ENCODE measurements at regions not wholly inside any gene's neighbourhood (a gene's known extent, or its start where the extent isn't known, plus 50 kb on each side); places are given as distances from the start of the nearest gene placed in this dataset.
"Not testable (repeated sequence)": the region's sequence is repeated elsewhere in the genome, so short reads cannot be mapped to it uniquely, and the experiment has no call there.

DNA sequence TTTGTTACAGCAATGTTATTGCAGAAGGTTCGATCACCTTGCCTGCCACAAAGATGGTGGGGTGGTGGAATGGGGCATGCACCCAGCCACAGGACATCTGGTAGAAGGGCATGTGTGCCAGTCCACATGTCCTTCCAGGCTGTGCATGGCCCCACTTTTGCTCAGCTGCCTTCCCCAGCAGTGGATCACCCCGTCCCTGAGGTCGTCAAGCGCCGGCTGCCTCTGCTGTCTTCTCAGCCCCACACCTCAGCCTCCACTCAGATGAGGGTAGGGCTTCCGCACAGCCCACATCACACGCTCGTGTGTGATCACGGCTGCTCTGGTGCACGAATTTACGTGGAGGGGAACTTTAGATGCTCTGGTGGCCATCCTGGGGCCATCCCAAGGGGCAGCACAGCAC is 109.5 kb upstream of the PMEPA1 start:
- no peak overlapping the region for H3K4me3 Mint-ChIP-seq
- no peak overlapping the region for H3K27ac Mint-ChIP-seq
- no peaks in the 10 kb centered on the region for H3K9me3 Mint-ChIP-seq
- no peak for DNase-seq
- peaks cover 4 to 38% (median 22%) of the 10 kb centered on the region in 5 donors for H3K27me3 Mint-ChIP-seq
- ATAC-seq: no peak
- H3K4me1 Mint-ChIP-seq: no peaks in the 10 kb centered on the region
- H3K36me3 Mint-ChIP-seq: peaks cover 0 to 6% (median 0%) of the 10 kb centered on the region in 3 donors
- POLR2A ChIA-PET: no interaction called here

DNA sequence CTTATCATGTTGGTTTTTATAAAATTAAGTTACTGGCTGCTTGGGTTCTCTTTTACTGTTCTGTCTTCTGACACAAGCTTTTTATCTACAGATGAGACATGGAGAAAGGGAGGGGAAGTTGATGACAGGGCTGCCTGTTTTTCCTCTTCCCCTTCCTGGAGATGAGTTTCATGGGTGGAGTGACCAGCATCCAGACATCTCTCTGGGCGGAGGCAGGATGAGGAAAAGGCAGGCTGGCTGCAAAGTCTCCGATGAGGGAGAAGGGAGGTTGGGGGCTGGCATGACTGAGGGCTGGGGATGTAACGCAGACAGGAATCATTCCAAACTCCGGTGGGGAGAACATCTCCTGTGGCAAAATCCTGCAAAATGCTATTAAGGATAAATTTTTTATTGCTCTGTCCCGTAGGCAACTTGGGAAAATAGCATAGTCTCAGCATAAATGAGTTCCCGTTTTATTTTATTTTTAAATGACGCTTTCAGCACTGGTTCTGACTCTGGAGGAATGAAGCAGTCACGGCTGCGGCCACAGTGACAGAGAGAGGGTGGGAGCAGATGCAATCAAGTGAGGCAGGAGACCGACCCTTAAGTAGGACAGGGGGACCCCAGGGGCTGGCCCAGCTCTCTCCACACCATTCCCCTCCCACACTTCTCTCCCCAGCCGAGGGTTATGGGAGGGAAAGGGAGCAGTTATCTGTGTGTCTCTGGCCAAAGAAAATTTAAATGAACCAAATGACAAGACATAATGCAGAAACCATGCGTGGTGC is 108.8 kb upstream of the PMEPA1 start:
- no peak overlapping the region for H3K4me3 Mint-ChIP-seq
- H3K4me1 Mint-ChIP-seq: no peaks in the 10 kb centered on the region
- ATAC-seq (no peak), DNase-seq (no peak)
- H3K27me3 Mint-ChIP-seq: peaks cover 4 to 43% (median 22%) of the 10 kb centered on the region in 5 donors
- no peak overlapping the region for H3K27ac Mint-ChIP-seq
- peaks cover 0 to 6% (median 0%) of the 10 kb centered on the region in 3 donors for H3K36me3 Mint-ChIP-seq
- no peaks in the 10 kb centered on the region for H3K9me3 Mint-ChIP-seq
- POLR2A ChIA-PET: no interaction called here

DNA sequence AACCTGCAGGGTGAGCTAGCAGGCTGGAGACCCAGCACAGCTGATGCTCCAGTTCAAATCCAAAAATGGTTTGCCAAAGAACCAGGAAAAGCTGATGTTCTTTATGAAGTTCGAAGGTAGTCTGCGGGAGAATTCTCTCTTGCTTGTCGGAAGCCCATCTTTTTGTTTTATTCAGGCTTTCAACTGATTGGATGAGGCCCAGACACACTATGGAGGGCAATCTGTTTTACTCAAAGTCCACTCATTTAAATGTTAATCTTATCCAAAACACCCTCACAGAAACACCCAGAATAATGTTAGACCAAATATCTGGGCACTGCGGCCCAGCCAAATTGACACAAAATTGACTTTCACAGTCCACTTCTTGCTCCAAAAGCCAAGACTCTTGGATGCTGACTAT is 105.6 kb upstream of the PMEPA1 start:
- Mint-ChIP-seq H3K36me3 (peaks cover 0 to 6% (median 0%) of the 10 kb centered on the region in 3 donors), H3K4me3 (no peak overlapping the region), H3K27me3 (peaks cover 2 to 29% (median 19%) of the 10 kb centered on the region in 5 donors), H3K9me3 (no peaks in the 10 kb centered on the region), H3K27ac (no peak overlapping the region), H3K4me1 (peaks cover 0 to 2% (median 0%) of the 10 kb centered on the region in 4 donors)
- DNase-seq (no peak), ATAC-seq (no peak)
- POLR2A ChIA-PET: no interaction called here

DNA sequence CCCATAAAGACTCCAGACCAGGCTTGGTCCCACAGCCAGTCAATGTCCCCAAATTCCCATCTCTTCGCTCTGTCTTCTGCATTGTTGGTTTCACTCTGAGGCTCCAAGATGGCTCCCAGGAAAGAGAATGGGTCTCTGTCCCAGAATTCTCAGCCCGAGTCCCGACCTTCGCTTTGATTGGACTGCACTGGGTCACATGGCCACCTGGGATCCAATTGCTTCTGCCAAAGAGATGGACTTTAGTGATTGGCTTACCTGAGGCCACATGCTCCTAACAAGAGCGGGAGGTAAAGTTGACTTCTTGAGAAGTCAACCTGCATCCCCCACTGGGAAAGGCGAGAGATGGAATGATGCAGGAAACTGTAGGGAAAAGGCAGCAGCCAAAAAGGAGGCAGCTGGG is 104.7 kb upstream of the PMEPA1 start:
- POLR2A ChIA-PET: no interaction called here
- Mint-ChIP-seq H3K27ac (no peak overlapping the region), H3K36me3 (peaks cover 0 to 6% (median 0%) of the 10 kb centered on the region in 3 donors), H3K4me3 (no peak overlapping the region), H3K27me3 (peaks cover 2 to 23% (median 12%) of the 10 kb centered on the region in 5 donors), H3K4me1 (peaks cover 0 to 2% (median 0%) of the 10 kb centered on the region in 4 donors), H3K9me3 (no peaks in the 10 kb centered on the region)
- ATAC-seq (no peak), DNase-seq (no peak)

DNA sequence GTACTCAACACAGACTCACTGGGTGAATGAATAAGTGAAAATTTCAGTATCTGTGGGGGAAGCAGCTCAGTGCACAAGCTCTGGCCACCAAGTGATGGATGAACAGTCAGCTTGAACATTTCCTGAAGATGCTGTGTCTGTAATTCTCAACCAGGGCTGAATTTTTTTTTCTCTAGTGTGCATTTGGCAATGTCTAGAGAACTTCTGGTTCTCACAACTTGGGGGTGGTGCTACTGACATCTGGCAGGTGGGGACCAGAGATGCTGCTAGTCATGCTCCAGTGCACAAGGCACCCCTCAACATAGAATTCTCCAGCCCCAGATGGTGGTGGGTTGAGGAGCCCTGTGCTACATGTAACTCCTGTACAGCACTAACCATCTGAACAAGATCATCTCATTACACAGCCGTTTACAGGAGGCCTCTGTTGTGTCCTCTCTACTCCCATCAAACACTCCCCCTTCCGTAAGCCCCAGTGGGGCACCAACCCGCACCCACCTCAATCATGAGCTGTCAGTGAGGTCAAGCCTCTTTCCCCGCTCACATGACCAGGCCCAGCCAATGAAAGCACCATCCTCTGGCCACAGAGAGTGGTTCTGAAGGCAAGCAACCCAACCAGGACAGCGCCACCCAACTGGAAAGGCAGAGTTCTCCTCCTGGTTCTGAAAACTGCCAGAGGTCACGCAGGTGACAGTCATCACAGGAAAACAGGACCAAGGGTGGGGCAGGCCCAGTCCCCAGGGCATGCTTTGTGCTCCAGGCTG is 103.9 kb upstream of the PMEPA1 start:
- DNase-seq: no peak
- no peaks in the 10 kb centered on the region for H3K9me3 Mint-ChIP-seq
- peaks cover 0 to 2% (median 0%) of the 10 kb centered on the region in 4 donors for H3K4me1 Mint-ChIP-seq
- peaks cover 0 to 6% (median 0%) of the 10 kb centered on the region in 3 donors for H3K36me3 Mint-ChIP-seq
- no peak for ATAC-seq
- no peak overlapping the region for H3K27ac Mint-ChIP-seq
- POLR2A ChIA-PET: no interaction called here
- peaks cover under 1 to 21% (median 8%) of the 10 kb centered on the region in 5 donors for H3K27me3 Mint-ChIP-seq
- no peak overlapping the region for H3K4me3 Mint-ChIP-seq

DNA sequence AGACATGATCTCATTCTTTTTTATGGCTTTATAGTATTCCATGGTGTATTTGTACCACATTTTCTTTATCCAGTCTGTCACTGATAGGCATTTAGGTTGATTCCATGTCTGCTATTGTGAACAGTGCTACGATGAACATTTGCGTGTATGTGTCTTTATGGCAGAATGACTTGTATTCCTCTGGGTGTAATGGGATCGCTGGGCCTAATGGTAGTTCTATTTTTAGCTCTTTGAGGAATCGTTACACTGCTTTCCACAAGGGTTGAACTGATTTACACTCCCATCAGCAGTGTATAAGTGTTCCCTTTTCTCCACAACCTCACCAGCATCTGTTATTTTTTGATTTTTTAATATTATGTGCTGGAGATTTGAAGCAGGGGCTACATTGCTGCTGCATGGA is 102.8 kb upstream of the PMEPA1 start:
- Mint-ChIP-seq H3K27ac (peak overlapping the region in 2 of 10 donors; percentile 19 to 25), H3K27me3 (peaks cover 0 to 14% (median 5%) of the 10 kb centered on the region in 5 donors)
- H3K9me3 Mint-ChIP-seq, ATAC-seq, DNase-seq, H3K4me3 Mint-ChIP-seq, H3K36me3 Mint-ChIP-seq, H3K4me1 Mint-ChIP-seq, POLR2A ChIA-PET: not testable (repeated sequence)

DNA sequence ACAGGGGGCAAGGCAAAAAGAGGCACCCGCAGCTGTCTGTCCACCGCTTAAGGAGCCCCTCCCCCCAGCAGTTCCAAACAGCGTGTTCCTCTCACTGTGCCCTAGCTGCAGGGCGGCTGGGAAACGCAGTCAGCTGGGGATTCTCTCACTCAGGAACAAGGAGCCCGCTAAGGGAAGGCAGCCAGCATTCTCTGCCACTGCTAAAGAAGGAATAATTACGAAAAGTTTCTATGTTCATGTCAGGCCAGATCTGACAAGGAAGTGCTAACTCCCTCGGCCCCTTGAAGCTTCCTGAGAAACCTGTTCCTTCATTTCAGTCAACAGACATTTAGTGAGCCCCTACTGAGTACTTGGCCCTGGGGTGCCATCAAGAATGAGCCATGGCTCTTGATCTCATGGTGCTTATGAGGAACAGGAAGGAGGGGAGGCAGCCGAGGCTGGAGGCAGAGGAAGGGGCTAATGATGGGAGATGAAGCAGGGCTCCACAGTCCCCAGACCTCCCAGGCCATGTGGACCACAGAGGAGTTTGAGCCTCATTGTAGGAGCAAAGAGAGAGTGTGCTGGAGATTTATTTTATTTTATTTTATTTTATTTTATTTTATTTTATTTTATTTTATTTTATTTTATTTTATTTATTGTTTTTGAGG is 101.7 kb upstream of the PMEPA1 start:
- peaks cover 0 to 2% (median 0%) of the 10 kb centered on the region in 4 donors for H3K4me1 Mint-ChIP-seq
- H3K27me3 Mint-ChIP-seq: peaks cover 0 to 14% (median 6%) of the 10 kb centered on the region in 5 donors
- DNase-seq (no peak), ATAC-seq (no peak)
- POLR2A ChIA-PET: no interaction called here
- H3K27ac Mint-ChIP-seq: no peak overlapping the region
- no peak overlapping the region for H3K4me3 Mint-ChIP-seq
- no peaks in the 10 kb centered on the region for H3K9me3 Mint-ChIP-seq
- peaks cover 0 to 6% (median 0%) of the 10 kb centered on the region in 3 donors for H3K36me3 Mint-ChIP-seq

DNA sequence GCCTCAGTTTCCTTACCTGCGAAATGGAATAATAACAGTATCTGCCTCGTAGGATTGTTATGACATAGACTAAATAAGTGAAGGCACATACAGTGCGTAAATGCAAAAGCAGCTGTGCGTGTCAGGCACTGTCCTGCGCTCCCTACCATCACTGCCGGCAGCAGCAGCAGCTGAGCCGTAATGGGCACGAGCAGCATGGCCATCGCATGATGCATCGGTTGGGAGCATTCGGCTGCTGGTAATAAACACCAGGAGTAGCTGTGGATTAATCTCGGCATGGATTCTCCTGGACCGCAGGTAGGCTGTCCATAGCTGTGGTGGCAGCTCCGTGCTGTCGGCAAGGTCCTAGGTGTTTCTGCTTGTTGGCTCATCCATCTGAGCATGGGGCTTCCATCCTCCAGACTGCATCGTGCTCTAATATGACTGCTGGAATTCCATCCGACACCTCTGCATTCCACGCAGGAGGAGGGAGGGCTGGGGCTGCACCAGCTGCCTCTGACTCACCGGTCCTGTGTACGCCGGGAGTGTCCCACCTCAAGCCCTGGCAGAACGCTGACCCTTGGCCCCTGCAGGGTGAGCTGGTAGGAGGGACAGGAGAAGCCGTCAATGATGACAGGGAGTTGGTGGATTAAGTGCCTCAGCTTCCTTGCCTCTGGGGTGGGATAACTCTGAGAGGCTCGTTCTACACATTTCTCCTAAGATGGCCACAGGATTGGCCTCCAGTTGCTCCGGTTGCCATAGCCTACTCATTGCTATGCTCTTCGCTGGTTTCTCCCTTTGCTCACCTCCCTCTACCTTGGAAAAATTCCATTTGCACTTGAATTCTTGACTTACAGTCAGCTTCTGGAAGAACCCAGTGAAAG is 100.9 kb upstream of the PMEPA1 start:
- Mint-ChIP-seq H3K27me3 (peaks cover 0 to 14% (median 6%) of the 10 kb centered on the region in 5 donors), H3K9me3 (no peaks in the 10 kb centered on the region), H3K4me1 (peaks cover 0 to 2% (median 0%) of the 10 kb centered on the region in 4 donors), H3K36me3 (peaks cover 0 to 6% (median 0%) of the 10 kb centered on the region in 3 donors), H3K27ac (no peak overlapping the region), H3K4me3 (no peak overlapping the region)
- ATAC-seq (no peak), DNase-seq (no peak)
- POLR2A ChIA-PET: no interaction called here

DNA sequence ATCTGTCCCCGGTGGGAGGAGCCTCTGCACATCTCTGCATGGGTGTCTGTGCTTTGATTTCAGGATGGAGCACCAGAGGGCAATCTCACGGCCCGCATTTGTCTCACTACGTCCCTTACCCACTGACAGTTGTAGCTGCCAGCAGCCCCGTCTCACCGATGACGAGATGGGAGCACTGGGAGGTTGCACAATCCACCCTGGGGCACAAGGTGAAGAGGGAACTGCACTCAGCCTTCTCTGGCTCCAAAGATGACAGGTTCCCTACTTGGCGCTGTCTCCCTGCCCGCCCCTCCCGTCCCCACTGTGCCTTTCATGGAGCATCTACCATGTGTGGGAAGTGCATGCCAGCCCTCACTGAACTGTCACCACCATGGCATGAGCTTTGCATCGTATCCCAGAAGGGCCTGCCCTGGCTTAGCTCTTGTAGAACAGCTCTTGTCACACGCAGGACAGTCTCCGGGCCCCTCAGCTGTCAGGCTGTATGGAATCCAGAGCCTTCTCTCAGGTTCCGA is 99.9 kb upstream of the PMEPA1 start:
- peaks cover 0 to 3% (median 0%) of the 10 kb centered on the region in 3 donors for H3K36me3 Mint-ChIP-seq

DNA sequence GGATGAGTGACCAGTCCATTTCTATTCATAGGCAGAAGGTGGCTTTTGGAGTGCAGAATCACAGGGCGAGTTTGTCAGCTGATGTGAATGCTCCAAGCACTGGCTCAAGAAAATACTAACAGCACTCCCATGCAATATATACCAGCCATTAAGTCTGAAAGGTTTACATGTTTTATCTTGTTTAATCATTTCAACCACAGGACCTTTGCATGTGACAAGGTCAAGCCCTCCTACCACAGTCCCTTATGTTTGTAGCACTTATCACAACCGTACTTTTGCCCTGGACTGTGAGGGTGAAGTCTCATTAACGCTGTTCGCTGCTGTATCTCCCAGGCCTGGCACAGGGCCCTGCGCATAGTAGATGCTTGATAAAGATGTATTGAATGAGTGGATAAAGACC is 99.3 kb upstream of the PMEPA1 start:
- Mint-ChIP-seq H3K27me3 (peaks cover 0 to 11% (median 2%) of the 10 kb centered on the region in 5 donors), H3K4me3 (no peak overlapping the region), H3K9me3 (no peaks in the 10 kb centered on the region), H3K4me1 (peaks cover 0 to 2% (median 0%) of the 10 kb centered on the region in 4 donors), H3K36me3 (no peaks in the 10 kb centered on the region), H3K27ac (peak overlapping the region in 1 of 10 donors; percentile 21)
- ATAC-seq (no peak), DNase-seq (no peak)
- POLR2A ChIA-PET: no interaction called here

More for the DNA sequence above, 99.9 kb upstream of the PMEPA1 start:
- POLR2A ChIA-PET: no interaction called here
- Mint-ChIP-seq H3K27ac (no peak overlapping the region), H3K27me3 (peaks cover 0 to 11% (median 6%) of the 10 kb centered on the region in 5 donors), H3K4me3 (no peak overlapping the region), H3K9me3 (no peaks in the 10 kb centered on the region), H3K4me1 (peaks cover 0 to 2% (median 0%) of the 10 kb centered on the region in 4 donors)
- ATAC-seq: no peak
- DNase-seq: no peak

DNA sequence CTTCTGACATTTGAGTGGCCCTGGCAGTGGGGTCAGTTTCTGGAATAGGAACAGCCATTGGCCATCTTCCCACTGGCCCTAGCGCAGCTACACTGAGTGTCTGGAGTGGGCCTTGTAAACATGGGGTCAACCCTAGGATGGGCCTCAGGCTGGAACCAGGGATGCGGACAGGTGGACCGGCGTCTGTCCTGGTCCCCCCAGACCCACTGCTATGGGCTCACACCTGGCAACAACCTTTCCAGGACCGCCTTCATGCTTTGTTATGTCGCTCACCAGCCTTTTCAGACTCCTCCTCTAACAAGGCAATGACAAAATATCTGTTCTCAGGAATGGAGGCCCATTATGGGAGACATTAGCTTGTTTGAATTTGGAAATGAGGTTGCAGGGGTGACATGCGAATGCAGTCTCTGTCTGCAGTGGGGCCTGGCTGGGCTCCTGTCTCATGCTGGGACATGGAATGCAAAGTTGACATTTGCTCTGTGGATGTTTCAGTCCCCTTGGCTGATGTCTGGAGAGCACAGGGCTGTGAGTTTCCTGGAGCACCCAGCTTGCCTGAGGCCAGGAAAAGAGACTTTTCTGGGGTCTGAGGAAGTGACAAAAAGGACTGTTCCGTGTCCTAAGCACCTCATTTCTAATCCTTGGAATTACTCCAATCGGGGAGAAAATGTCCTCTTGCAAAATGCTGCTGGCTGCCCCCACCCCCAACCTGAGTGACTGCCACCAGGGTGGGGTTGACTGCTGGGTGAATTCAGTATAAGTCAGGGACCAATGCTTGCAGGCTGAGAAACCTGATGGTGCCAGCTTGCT is 98.7 kb upstream of the PMEPA1 start:
- no peak overlapping the region for H3K4me3 Mint-ChIP-seq

More for the DNA sequence above, 98.7 kb upstream of the PMEPA1 start:
- H3K9me3 Mint-ChIP-seq: no peaks in the 10 kb centered on the region
- ATAC-seq: no peak
- peaks cover 0 to 7% (median 0%) of the 10 kb centered on the region in 5 donors for H3K27me3 Mint-ChIP-seq
- peaks cover 0 to 2% (median 0%) of the 10 kb centered on the region in 4 donors for H3K4me1 Mint-ChIP-seq
- no peak for DNase-seq
- H3K27ac Mint-ChIP-seq: no peak overlapping the region
- POLR2A ChIA-PET: no interaction called here
- no peaks in the 10 kb centered on the region for H3K36me3 Mint-ChIP-seq
